Omental fat pad (tissue), 3 donors: ENCODE measurements at regions not wholly inside any gene's neighbourhood (a gene's known extent, or its start where the extent isn't known, plus 50 kb on each side); places are given as distances from the start of the nearest gene placed in this dataset.

Experiments
- ATAC-seq: fragments of 150-250 bp; one replicate; pipeline ENCODE4 v1.9.1; 2016; ENCODE audit warnings: mild to moderate bottlenecking, moderate library complexity; ENCODE audit not compliant: low FRiP score
- DNase-seq: peaks from one replicate; pipeline ENCODE4 v3.0.0-alpha.2; 2019; ENCODE audit warnings: low spot score
- CTCF ChIP-seq, 3 donors: fragments of 450-650 bp; IDR thresholded peaks; one replicate each; pipeline ENCODE4 v1.5.1; 2016 to 2017; ENCODE audit warnings: antibody characterized with exemption in 3 of 3, mild to moderate bottlenecking in 3 of 3, moderate library complexity in 2 of 3

- no peak for ATAC-seq
- DNase-seq: no peak
- TF ChIP-seq CTCF (IDR thresholded peaks at IDR 0.05): no peak
Measured at GRCh38 chr1:114298008-114298407, 144.3 kb upstream of the SYT6 start.

- ATAC-seq: no peak
- no peak for TF ChIP-seq CTCF (IDR thresholded peaks at IDR 0.05)
- no peak for DNase-seq
Measured at GRCh38 chr1:114296413-114296812, 142.7 kb upstream of the SYT6 start.

DNA sequence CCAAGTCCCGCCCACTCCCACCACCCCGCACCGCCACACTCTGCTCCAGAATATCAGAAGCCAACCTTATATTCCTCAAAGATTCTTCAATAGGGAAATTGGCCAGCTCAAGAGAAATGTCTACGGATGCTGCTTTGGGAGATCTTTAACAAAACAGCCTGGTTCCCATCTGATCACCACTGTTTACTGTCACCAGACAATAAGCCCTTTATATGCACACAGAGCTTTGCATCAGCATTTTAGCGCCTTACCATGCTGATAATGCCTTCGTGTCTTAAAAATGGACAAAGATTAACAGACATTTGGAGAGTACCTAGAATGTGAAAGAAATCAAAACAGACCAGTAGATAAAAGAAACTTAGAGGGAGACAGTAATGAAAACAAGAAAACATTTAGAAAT, 141.7 kb upstream of the SYT6 start:
- no peak for DNase-seq

GRCh38 chr1:114292835-114293234, 139.2 kb upstream of the SYT6 start:
- no peak for TF ChIP-seq CTCF (IDR thresholded peaks at IDR 0.05)
- DNase-seq (no peak), ATAC-seq (no peak)

More for the DNA sequence above, 141.7 kb upstream of the SYT6 start:
- no peak for TF ChIP-seq CTCF (IDR thresholded peaks at IDR 0.05)
- ATAC-seq: no peak

DNA sequence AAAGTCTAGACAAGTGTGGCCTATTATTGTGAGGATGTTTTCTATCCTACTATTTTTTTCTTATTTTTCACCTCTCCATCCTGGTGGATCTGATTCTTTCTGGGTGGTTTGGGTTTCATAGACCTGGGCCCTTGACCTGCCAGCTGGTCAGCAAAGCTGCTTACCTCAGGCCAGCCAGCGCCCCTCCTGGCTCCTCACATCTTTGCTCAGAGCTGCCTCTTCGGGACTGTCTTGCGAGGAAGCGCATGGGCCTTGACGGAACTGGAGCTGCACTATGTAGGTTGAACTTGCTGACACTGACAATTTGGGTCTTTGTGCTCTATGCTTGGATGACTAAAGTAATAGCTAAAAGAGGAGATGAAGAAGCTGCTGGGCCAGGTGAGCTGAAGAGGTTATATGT, 138.5 kb upstream of the SYT6 start:
- TF ChIP-seq CTCF (IDR thresholded peaks at IDR 0.05): no peak
- ATAC-seq: no peak
- no peak for DNase-seq

- ATAC-seq: no peak
- DNase-seq: no peak
- TF ChIP-seq CTCF (IDR thresholded peaks at IDR 0.05): no peak
Measured at GRCh38 chr1:114290776-114291175, 137.1 kb upstream of the SYT6 start.

- no peak for ATAC-seq
- TF ChIP-seq CTCF (IDR thresholded peaks at IDR 0.05): no peak
- no peak for DNase-seq
Measured at GRCh38 chr1:114290341-114290740, 136.7 kb upstream of the SYT6 start.
